Endodermal cell (in vitro differentiated cells): ENCODE measurements at regions not wholly inside any gene's neighbourhood (a gene's known extent, or its start where the extent isn't known, plus 50 kb on each side); places are given as distances from the start of the nearest gene placed in this dataset.
A peak's percentile ranks its signal among the peaks of the same experiment; 100 is the strongest.

Experiments
- DNase-seq: peaks from one replicate; pipeline ENCODE4 v3.0.0-alpha.2; 2017
- H3K27ac ChIP-seq: 2 replicates; pipeline ENCODE4 v1.5.1; 2013; ENCODE audit warnings: mild to moderate bottlenecking, low read depth, low read length, moderate library complexity
- H3K27me3 ChIP-seq: 2 replicates; pipeline ENCODE4 v1.6.1; 2013; ENCODE audit warnings: mild to moderate bottlenecking, low read length, moderate library complexity; ENCODE audit not compliant: insufficient read depth, control insufficient read depth, poor library complexity, severe bottlenecking
- H3K36me3 ChIP-seq: 2 replicates; pipeline ENCODE4 v1.7.0; 2013; ENCODE audit warnings: mild to moderate bottlenecking, low read length, moderate library complexity; ENCODE audit not compliant: control insufficient read depth, insufficient read depth
- H3K4me1 ChIP-seq: one replicate; pipeline ENCODE4 v1.7.0; 2013; ENCODE audit warnings: low read length; ENCODE audit not compliant: control insufficient read depth, insufficient read depth
- H3K4me3 ChIP-seq: 2 replicates; pipeline ENCODE4 v1.5.1; 2013; ENCODE audit warnings: mild to moderate bottlenecking, low read length, moderate library complexity
- H3K9ac ChIP-seq: 2 replicates; pipeline ENCODE4 v1.6.1; 2013; ENCODE audit warnings: mild to moderate bottlenecking, low read length, moderate library complexity; ENCODE audit not compliant: poor library complexity, severe bottlenecking; ENCODE audit errors: extremely low read depth
- H3K9me3 ChIP-seq: 2 replicates; pipeline ENCODE4 v1.6.1; 2013; ENCODE audit warnings: mild to moderate bottlenecking, low read length, moderate library complexity; ENCODE audit not compliant: control insufficient read depth
- H3K27ac Mint-ChIP-seq: 2 replicates; pipeline ENCODE4 v1.8.0; 2020; ENCODE audit warnings: mixed read lengths
- H3K27me3 Mint-ChIP-seq: 2 replicates; pipeline ENCODE4 v1.8.0; 2021; ENCODE audit warnings: mild to moderate bottlenecking, mixed read lengths; ENCODE audit not compliant: insufficient read depth
- H3K36me3 Mint-ChIP-seq: 2 replicates; pipeline ENCODE4 v1.8.0; 2020; ENCODE audit warnings: low read depth, mixed read lengths
- H3K4me1 Mint-ChIP-seq: 2 replicates; pipeline ENCODE4 v1.8.0; 2020; ENCODE audit warnings: mixed read lengths
- H3K4me3 Mint-ChIP-seq: 2 replicates; pipeline ENCODE4 v1.8.0; 2020; ENCODE audit warnings: mild to moderate bottlenecking, moderate library complexity, mixed read lengths
- H3K9me3 Mint-ChIP-seq: 2 replicates; pipeline ENCODE4 v1.8.0; 2020; ENCODE audit warnings: mild to moderate bottlenecking, mixed read lengths
- CTCF ChIP-seq: fragments of 200-600 bp; sonication (generic); conservative IDR thresholded peaks from 2 replicates; pipeline ENCODE4 v1.5.0; 2021; ENCODE audit warnings: antibody characterized with exemption, mild to moderate bottlenecking
- WGBS, 2 experiments: methylation state at CpG; one replicate each; pipeline versions ENCODE4 v1.1.5 to v1.1.7; 2013; ENCODE audit warnings: missing lambda C conversion rate in 2 of 2, mixed read lengths in 1 of 2; ENCODE audit not compliant: insufficient coverage in 1 of 2, insufficient read length in 1 of 2; 5-methylcytosine and 5-hydroxymethylcytosine counted together

- no peaks in the 10 kb centered on the region for H3K4me1 ChIP-seq
- H3K4me3 ChIP-seq: no peak overlapping the region
- WGBS, 2 experiments: 83 to 89% methylated on average over 1 to 4 of the region's 4 CpGs
- peaks cover 17% of the 10 kb centered on the region for H3K27me3 Mint-ChIP-seq
- H3K9me3 ChIP-seq: no peaks in the 10 kb centered on the region
- H3K27ac Mint-ChIP-seq: no peak overlapping the region
- DNase-seq: peak; percentile 47
- TF ChIP-seq CTCF: no peak
- no peak overlapping the region for H3K27ac ChIP-seq
- H3K36me3 ChIP-seq: no peaks in the 10 kb centered on the region
- H3K36me3 Mint-ChIP-seq: no peaks in the 10 kb centered on the region
- no peaks in the 10 kb centered on the region for H3K4me1 Mint-ChIP-seq
- H3K9ac ChIP-seq: no peak overlapping the region
- H3K4me3 Mint-ChIP-seq: no peak overlapping the region
- no peaks in the 10 kb centered on the region for H3K9me3 Mint-ChIP-seq
- H3K27me3 ChIP-seq: peaks cover 4% of the 10 kb centered on the region
Observed at GRCh38 chr16:6732166-6732565, 600.5 kb upstream of the RBFOX1 start.

- no peak overlapping the region for H3K27ac Mint-ChIP-seq
- no peaks in the 10 kb centered on the region for H3K9me3 ChIP-seq
- H3K4me3 Mint-ChIP-seq: no peak overlapping the region
- no peak for DNase-seq
- 69 to 100% methylated on average over 1 to 3 of the region's 3 CpGs for WGBS, 2 experiments
- no peaks in the 10 kb centered on the region for H3K4me1 ChIP-seq
- no peaks in the 10 kb centered on the region for H3K9me3 Mint-ChIP-seq
- peaks cover 4% of the 10 kb centered on the region for H3K27me3 ChIP-seq
- H3K27me3 Mint-ChIP-seq: peaks cover 15% of the 10 kb centered on the region
- no peak overlapping the region for H3K9ac ChIP-seq
- no peak for TF ChIP-seq CTCF
- no peaks in the 10 kb centered on the region for H3K36me3 Mint-ChIP-seq
- no peaks in the 10 kb centered on the region for H3K4me1 Mint-ChIP-seq
- H3K4me3 ChIP-seq: no peak overlapping the region
- no peaks in the 10 kb centered on the region for H3K36me3 ChIP-seq
- H3K27ac ChIP-seq: no peak overlapping the region
Observed at GRCh38 chr16:6728381-6728780, 604.3 kb upstream of the RBFOX1 start.

- Mint-ChIP-seq H3K36me3 (no peaks in the 10 kb centered on the region), H3K27ac (no peak overlapping the region), H3K4me1 (peaks cover 7% of the 10 kb centered on the region), H3K9me3 (no peaks in the 10 kb centered on the region), H3K4me3 (no peak overlapping the region), H3K27me3 (peaks cover 13% of the 10 kb centered on the region)
- Histone ChIP-seq H3K9me3 (no peaks in the 10 kb centered on the region), H3K4me3 (no peak overlapping the region), H3K36me3 (no peaks in the 10 kb centered on the region), H3K27me3 (peaks cover 4% of the 10 kb centered on the region), H3K27ac (no peak overlapping the region), H3K9ac (no peak overlapping the region), H3K4me1 (no peaks in the 10 kb centered on the region)
- WGBS, 2 experiments: 92 to 98% methylated on average over 2 to 3 of the region's 4 CpGs
- DNase-seq: no peak
- TF ChIP-seq CTCF: no peak
Observed at GRCh38 chr16:6726621-6727020, 606.0 kb upstream of the RBFOX1 start.
